ENCODE measurements at regions not wholly inside any gene's neighbourhood (a gene's known extent, or its start where the extent isn't known, plus 50 kb on each side); places are given as distances from the start of the nearest gene placed in this dataset.
"Not testable (repeated sequence)": the region's sequence is repeated elsewhere in the genome, so short reads cannot be mapped to it uniquely, and the experiment has no call there.

DNA sequence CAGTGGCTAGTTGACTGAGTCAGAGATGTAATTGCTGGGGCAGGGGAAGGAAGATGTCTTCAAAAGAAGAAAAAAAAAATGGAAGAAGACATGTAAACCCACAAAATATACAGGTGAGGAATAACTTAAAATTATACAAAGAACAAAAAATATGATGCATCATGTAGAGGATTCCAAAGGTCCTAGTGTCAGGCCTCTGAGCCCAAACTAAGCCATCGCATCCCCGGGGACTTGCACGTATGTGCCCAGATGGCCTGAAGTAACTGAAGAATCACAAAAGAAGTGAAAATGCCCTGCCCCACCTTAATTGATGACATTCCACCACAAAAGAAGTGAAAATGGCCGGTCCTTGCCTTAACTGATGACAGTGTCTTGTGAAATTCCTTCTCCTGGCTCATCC is 168.7 kb upstream of the SOX14 start:
- TF ChIP-seq, protein P1, sequence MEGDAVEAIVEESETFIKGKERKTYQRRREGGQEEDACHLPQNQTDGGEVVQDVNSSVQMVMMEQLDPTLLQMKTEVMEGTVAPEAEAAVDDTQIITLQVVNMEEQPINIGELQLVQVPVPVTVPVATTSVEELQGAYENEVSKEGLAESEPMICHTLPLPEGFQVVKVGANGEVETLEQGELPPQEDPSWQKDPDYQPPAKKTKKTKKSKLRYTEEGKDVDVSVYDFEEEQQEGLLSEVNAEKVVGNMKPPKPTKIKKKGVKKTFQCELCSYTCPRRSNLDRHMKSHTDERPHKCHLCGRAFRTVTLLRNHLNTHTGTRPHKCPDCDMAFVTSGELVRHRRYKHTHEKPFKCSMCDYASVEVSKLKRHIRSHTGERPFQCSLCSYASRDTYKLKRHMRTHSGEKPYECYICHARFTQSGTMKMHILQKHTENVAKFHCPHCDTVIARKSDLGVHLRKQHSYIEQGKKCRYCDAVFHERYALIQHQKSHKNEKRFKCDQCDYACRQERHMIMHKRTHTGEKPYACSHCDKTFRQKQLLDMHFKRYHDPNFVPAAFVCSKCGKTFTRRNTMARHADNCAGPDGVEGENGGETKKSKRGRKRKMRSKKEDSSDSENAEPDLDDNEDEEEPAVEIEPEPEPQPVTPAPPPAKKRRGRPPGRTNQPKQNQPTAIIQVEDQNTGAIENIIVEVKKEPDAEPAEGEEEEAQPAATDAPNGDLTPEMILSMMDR (IDR thresholded peaks at IDR 0.05) = not testable (repeated sequence)
- TF ChIP-seq POLR2A (IDR thresholded peaks at IDR 0.05) = not testable (repeated sequence)
